ENCODE measurements at regions not wholly inside any gene's neighbourhood (a gene's known extent, or its start where the extent isn't known, plus 50 kb on each side); places are given as distances from the start of the nearest gene placed in this dataset.
"Not testable (repeated sequence)": the region's sequence is repeated elsewhere in the genome, so short reads cannot be mapped to it uniquely, and the experiment has no call there.

DNA sequence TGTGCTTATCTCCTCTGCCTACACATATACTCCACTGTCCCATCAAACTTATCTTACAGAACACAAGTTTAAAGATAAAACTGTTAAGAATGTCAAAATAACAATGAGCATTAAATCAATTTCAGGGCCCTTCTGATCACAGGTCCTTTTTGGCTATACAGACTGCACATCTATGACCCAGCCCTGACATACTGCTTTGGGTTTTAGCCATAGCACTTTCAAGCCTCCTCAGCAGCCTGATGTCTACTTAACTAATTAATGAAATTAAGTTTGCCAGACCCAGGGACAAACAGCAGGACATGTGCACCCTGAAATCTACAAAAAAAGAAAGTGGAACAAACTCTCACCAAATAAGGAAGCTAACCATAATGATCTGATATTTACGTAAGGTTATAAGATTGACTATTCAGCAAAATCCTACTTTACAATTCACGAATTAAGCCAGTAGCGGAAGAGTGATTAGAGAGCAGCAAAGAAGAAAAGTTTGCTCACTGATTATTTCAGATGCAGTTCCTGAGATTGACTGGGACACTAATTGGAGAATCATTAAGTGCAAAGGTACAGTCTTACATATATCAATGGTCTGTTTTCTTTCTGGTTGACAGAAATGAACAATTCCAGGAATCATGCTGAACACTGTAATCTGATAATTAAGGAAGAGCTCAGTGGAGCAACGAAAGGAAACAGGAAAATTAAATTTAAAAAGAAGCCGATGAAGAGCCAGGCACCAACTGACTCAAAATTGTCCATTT lies 669.3 kb upstream of the LRRN3 start:
- DNase-seq, result no peak

- no peak for DNase-seq
Measured at GRCh38 chr7:110432061-110432553, 658.8 kb upstream of the LRRN3 start.

DNA sequence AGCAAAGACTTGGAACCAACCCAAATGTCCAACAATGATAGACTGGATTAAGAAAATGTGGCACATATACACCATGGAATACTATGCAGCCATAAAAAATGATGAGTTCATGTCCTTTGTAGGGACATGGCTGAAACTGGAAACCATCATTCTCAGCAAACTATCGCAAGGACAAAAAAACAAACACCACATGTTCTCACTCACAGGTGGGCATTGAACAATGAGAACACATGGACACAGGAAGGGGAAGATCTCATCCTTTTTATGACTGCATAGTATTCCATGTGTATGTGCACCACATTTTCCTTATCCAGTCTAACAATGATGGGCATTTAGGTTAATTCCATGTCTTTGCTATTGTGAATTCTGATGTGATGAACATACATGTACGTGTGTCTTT lies 652.0 kb upstream of the LRRN3 start:
- not testable (repeated sequence) for DNase-seq

DNA sequence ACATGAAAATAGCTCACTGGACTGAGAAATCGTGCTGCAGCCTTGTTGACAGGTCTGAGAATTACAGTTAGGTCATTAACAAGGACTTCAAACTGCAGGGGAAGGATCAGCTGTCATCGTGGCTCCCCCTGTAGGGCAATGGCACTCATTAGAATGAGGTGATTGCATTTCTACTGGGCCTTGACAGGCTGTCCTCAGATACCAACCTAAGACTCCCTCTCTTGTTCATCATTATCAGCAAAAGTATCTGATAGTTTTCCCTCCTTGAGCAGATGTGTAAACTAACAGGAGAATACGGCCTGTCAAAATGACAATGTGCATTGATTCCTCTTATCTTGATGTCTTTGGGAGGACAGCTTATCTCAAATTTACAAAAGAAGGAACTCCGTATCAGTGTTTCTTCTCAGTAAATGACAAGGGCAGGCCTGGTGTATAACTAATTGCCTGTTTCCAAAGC lies 648.5 kb upstream of the LRRN3 start:
- no peak for DNase-seq

DNA sequence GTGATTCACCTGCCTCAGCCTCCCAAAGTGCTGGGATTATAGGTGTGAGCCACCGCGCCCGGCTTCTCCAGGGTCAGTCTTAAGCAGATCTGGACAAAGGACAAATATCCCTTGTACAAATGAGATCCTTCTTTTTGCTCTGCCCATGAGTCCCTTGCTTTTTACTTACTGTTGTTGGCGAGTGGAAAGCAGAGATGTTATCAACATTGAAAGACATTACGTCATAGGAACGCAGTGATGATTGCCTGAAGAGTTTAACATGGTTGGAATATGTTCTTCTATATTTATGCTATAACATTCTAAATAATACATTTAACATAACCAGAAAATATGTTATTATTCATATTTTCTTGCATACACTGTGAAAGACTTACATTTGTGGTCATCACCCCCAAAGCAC lies 644.3 kb upstream of the LRRN3 start:
- DNase-seq, result no peak

- DNase-seq, result no peak
Measured at GRCh38 chr7:110448918-110449317, 642.0 kb upstream of the LRRN3 start.

DNA sequence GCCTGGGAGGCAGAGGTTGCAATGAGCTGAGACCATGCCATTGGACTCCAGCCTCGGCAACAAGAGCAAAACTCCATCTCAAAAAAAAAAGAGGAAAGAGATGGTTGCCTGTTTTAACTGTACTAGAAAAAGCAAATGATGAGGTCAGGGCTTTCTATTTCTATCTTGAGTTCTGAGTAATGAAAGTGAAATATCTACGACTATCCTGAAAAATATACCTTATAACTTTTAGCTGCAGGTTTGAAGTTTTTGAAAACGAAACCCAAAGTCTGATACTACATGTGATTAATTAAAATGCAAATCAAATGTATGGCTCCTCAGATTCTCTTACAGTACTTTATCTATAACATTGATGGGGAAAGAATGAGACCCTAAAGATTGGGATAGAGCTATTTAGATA lies 636.2 kb upstream of the LRRN3 start:
- DNase-seq, result no peak

- no peak for DNase-seq
Measured at GRCh38 chr7:110461621-110462020, 629.3 kb upstream of the LRRN3 start.

GRCh38 chr7:110470420-110470819 lies 620.5 kb upstream of the LRRN3 start:
- no peak for DNase-seq

- DNase-seq, result not testable (repeated sequence)
Measured at GRCh38 chr7:110472419-110472818, 618.5 kb upstream of the LRRN3 start.

- no peak for DNase-seq
Measured at GRCh38 chr7:110480964-110481363, 610.0 kb upstream of the LRRN3 start.

GRCh38 chr7:110483553-110483952 lies 607.4 kb upstream of the LRRN3 start:
- no peak for DNase-seq

DNA sequence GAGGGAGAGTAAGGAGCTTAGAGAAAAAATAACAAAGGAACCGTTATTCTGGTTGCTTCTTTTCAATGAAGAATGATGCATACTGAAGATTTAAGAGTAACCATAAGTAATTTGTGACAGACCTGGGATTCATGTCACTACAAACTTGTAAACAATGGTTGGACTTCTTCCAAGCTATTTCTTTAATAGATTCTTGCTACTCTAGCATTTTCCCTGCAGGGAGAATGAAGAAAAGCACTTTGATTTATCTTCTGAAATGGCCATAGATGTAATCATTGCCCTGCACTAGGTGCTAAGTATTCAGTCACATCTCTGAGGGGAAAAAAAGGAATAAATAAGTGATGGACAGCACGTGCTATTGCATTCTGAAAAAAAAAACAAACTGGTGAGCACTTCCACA lies 606.6 kb upstream of the LRRN3 start:
- DNase-seq, result no peak

- no peak for DNase-seq
Measured at GRCh38 chr7:110486549-110486948, 604.4 kb upstream of the LRRN3 start.

- no peak for DNase-seq
Measured at GRCh38 chr7:110502888-110503465, 588.0 kb upstream of the LRRN3 start.

DNA sequence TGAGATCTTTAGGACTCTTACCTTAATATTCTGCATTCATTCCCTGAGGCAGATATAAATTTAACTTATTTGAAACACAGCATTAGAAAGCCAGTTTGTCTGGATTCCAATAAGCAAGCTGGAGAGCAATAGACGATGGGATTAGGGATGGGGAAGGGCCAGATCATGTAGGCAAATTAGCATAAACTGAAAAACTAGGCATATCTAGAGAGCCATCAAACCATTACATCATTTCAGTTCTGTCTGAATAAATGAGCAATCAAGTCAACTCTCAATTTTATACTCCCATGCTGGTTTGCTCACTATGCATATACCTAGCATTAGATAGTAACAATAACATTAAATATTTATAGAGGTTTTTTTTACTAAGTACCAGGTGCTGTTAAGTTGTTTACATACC lies 583.6 kb upstream of the LRRN3 start:
- DNase-seq, result no peak

DNA sequence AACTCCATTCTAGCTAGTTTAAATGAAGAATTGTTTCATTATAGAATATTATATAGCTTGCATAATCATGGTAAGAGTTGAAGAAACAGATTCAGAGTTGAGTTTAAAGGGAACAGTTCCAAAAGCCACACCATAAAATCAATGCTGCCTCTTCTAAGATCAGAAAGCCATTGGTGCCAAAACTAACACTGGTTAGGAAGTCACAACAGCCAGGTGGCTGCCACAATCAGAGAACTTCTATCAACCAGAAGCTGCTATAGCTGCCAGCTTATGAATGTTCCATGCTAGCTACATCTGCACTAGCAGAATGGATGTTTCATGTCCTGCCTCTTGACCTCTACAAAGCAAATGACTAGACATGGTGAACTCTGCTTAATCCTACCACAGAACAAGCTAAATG lies 583.1 kb upstream of the LRRN3 start:
- no peak for DNase-seq

DNA sequence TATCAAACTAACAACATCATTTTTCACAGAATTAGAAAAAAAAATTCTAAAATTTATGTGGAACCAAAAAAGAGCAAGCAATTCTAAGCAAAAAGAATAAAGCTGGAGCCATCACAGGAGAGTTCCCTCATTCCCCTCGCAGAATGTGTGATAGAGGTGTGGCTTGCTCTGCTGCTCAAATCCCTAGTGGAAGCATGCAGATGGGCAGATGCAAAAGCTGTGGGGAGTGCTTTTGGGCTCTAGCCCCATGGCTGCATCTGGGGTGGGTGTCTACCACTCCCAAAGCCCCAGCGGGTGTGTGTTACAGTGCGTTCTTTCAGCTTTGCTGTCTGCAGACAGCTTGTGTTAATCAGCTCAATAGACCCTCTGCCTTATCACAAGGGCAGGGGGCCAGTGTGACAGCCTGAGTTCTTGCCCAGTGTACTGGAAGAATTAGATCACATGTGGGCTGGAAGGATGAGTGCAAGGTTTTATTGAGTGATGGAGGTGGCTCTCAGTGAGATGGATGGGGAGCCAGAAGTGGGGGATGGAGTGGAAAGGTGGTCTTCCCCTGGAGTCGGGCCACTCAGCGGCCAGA lies 575.9 kb upstream of the LRRN3 start:
- not testable (repeated sequence) for DNase-seq

- no peak for DNase-seq
Measured at GRCh38 chr7:110519851-110520250, 571.1 kb upstream of the LRRN3 start.

DNA sequence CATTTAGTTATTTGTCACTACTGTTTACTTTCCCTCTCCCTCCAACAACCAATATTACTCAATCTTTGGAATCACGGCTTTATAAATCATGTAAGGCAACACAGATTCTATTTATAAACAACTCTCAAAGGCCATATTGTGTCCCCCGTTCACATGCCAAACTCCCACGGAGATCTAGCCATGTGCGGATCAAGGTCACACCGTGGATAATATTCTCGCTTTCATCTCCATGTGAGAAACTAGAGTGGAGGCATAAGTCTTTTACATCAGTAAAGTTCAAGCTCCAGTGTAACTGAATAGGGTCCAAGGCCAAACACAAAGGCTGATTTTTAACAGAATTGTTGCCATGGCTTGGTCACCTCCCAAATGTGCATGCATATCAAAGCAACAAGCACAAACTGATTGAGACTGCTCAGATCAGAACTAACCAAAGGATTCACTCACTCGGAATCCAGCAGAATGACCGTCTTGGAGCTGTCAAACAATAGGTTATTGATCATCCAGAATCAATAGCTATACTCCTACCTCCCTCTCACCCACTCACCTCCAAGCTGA lies 569.5 kb upstream of the LRRN3 start:
- no peak for DNase-seq

- DNase-seq, result no peak
Measured at GRCh38 chr7:110522061-110522760, 568.7 kb upstream of the LRRN3 start.

DNA sequence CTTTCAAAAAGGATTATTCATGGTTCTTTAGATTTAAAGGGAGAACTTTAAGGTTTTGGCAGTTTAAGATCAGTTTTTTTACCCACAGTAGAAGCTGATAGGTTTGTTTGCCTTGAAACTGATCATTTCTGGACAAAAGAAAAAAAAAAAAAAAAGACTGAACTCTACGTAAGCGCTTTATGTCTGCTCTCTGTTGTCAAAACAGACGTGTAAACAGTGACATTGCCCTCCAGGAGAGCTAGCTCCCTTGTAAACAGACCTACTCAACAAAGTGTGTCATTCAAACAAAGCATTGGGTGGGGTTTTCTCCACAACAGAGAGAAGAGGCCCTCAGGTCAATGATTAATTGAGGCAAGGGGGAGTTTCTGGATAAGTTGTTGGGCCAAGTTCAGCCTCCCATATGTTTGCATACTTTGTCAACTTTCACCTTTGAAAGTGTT lies 568.1 kb upstream of the LRRN3 start:
- DNase-seq, result no peak

GRCh38 chr7:110529175-110529574 lies 561.8 kb upstream of the LRRN3 start:
- DNase-seq, result no peak

Data from stimulated activated CD4-positive, alpha-beta T cell treated with anti-CD3 and anti-CD28 coated beads, Interleukin-4, amount 100 ng/mL, for 1 hour (primary cell).